ENCODE measurements at regions not wholly inside any gene's neighbourhood (a gene's known extent, or its start where the extent isn't known, plus 50 kb on each side); places are given as distances from the start of the nearest gene placed in this dataset.

- no peak for TF ChIP-seq CTCF (IDR thresholded peaks at IDR 0.05; ENCODE audit: poor library complexity, severe bottlenecking)
- no peak for ATAC-seq (ENCODE audit: low read depth)
- no peaks in the 10 kb centered on the region for H3K36me3 ChIP-seq (ENCODE audit: low read depth)
- no peaks in the 10 kb centered on the region for H3K27me3 ChIP-seq (ENCODE audit: insufficient read depth, poor library complexity, severe bottlenecking)
- no peak for DNase-seq (ENCODE audit: low spot score)
- no peak overlapping the region for H3K4me3 ChIP-seq (ENCODE audit: severe bottlenecking)
- no peaks in the 10 kb centered on the region for H3K4me1 ChIP-seq (ENCODE audit: insufficient read depth, poor library complexity, severe bottlenecking)
- H3K27ac ChIP-seq (ENCODE audit: poor library complexity, severe bottlenecking): no peak overlapping the region
- H3K9me3 ChIP-seq (ENCODE audit: severe bottlenecking): no peaks in the 10 kb centered on the region
Observed at GRCh38 chr4:138090918-138091676, 151.1 kb downstream of the SLC7A11 start.

- Histone ChIP-seq H3K36me3 (ENCODE audit: low read depth) (no peaks in the 10 kb centered on the region), H3K27me3 (ENCODE audit: insufficient read depth, poor library complexity, severe bottlenecking) (no peaks in the 10 kb centered on the region), H3K27ac (ENCODE audit: poor library complexity, severe bottlenecking) (no peak overlapping the region), H3K4me1 (ENCODE audit: insufficient read depth, poor library complexity, severe bottlenecking) (no peaks in the 10 kb centered on the region), H3K4me3 (ENCODE audit: severe bottlenecking) (no peak overlapping the region), H3K9me3 (ENCODE audit: severe bottlenecking) (no peaks in the 10 kb centered on the region)
- ATAC-seq (ENCODE audit: low read depth) (peak; percentile 93), DNase-seq (ENCODE audit: low spot score) (no peak)
- TF ChIP-seq CTCF (IDR thresholded peaks at IDR 0.05; ENCODE audit: poor library complexity, severe bottlenecking): peak; percentile 89
Observed at GRCh38 chr4:138090150-138090917, 151.8 kb downstream of the SLC7A11 start.

GRCh38 chr4:138088449-138089208 lies 153.5 kb downstream of the SLC7A11 start:
- Histone ChIP-seq H3K36me3 (ENCODE audit: low read depth) (no peaks in the 10 kb centered on the region), H3K4me3 (ENCODE audit: severe bottlenecking) (no peak overlapping the region), H3K27me3 (ENCODE audit: insufficient read depth, poor library complexity, severe bottlenecking) (no peaks in the 10 kb centered on the region), H3K9me3 (ENCODE audit: severe bottlenecking) (no peaks in the 10 kb centered on the region), H3K27ac (ENCODE audit: poor library complexity, severe bottlenecking) (no peak overlapping the region), H3K4me1 (ENCODE audit: insufficient read depth, poor library complexity, severe bottlenecking) (no peaks in the 10 kb centered on the region)
- ATAC-seq (ENCODE audit: low read depth) (no peak), DNase-seq (ENCODE audit: low spot score) (no peak)
- TF ChIP-seq CTCF (IDR thresholded peaks at IDR 0.05; ENCODE audit: poor library complexity, severe bottlenecking): no peak

- Histone ChIP-seq H3K36me3 (ENCODE audit: low read depth) (no peaks in the 10 kb centered on the region), H3K4me3 (ENCODE audit: severe bottlenecking) (no peak overlapping the region), H3K9me3 (ENCODE audit: severe bottlenecking) (no peaks in the 10 kb centered on the region), H3K27ac (ENCODE audit: poor library complexity, severe bottlenecking) (no peak overlapping the region), H3K27me3 (ENCODE audit: insufficient read depth, poor library complexity, severe bottlenecking) (no peaks in the 10 kb centered on the region), H3K4me1 (ENCODE audit: insufficient read depth, poor library complexity, severe bottlenecking) (no peaks in the 10 kb centered on the region)
- TF ChIP-seq CTCF (IDR thresholded peaks at IDR 0.05; ENCODE audit: poor library complexity, severe bottlenecking): no peak
- DNase-seq (ENCODE audit: low spot score) (no peak), ATAC-seq (ENCODE audit: low read depth) (no peak)
Observed at GRCh38 chr4:138087066-138087719, 155.0 kb downstream of the SLC7A11 start.

Data from RWPE2 (cell line).